ENCODE measurements at regions not wholly inside any gene's neighbourhood (a gene's known extent, or its start where the extent isn't known, plus 50 kb on each side); places are given as distances from the start of the nearest gene placed in this dataset.

DNA sequence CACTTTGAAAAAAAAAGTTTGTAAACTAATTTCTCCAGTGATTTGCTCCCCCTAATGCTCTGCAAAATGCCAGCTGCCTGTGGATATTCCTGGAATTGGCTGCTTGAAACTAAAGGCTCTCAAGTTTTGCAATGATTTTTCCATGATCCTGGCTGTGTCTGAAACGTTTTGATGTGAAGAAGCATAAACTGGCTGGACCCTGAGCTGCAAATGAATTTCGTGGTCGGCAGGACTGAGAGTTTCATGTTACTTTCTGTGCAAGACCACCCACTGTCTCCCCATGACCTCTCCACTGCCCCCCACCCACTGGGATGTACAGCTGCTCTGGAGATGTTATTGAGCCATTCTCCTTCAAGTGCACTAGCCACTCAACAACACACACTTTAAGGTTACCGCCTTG, 171.3 kb upstream of the SSTR4 start:
- BruUV-seq (replicated peaks), result no TSS peak
- no peak for FAIRE-seq
- H2AFZ ChIP-seq (ENCODE audit: low read depth, low read length), result no peak overlapping the region
- no peak overlapping the region for H3K27ac ChIP-seq (ENCODE audit: insufficient read depth, low read depth, low read length)
- no peak overlapping the region for H3K9ac ChIP-seq (replicated peaks; ENCODE audit: extremely low read depth, insufficient read depth, low read length)
- intact Hi-C loops (cut with micrococcal nuclease) (loop anchor here (2.0 to 5.0 kb wide), 6 partner anchors 147 to 487 kb away; partner anchors contain the start of genes NXT1 and THBD), dilution Hi-C loops (cut with MboI; ENCODE audit: extremely low pct_ligation_motif_present, low sequenced_read_pairs) (no loop called here)
- H3K27me3 ChIP-seq (ENCODE audit: control insufficient read depth in 2 of 2, insufficient read depth in 2 of 2, low read length in 2 of 2), result no peaks in the 10 kb centered on the region
- H3K4me1 ChIP-seq (ENCODE audit: control insufficient read depth, extremely low read depth, insufficient read depth, low read length), result peaks cover 36% of the 10 kb centered on the region
- no peaks in the 10 kb centered on the region for H3K36me3 ChIP-seq (ENCODE audit: control insufficient read depth in 2 of 2, extremely low read depth in 1 of 2, insufficient read depth in 2 of 2, low read length in 2 of 2)
- CTCF ChIA-PET, result interaction anchor here (1.6 to 4.5 kb wide), 4 partner anchors 12 to 146 kb away, joined by 3 to 47 read pairs (median 4); no protein-coding TSS in a partner anchor
- H4K20me1 ChIP-seq (replicated peaks; ENCODE audit: control insufficient read depth, extremely low read depth, insufficient read depth, low read length), result no peaks in the 10 kb centered on the region
- no peak overlapping the region for H3K4me3 ChIP-seq (replicated peaks in 1 of 3; ENCODE audit: insufficient read depth in 1 of 3, low read depth in 1 of 3, low read length in 3 of 3)
- no peak for DNase-seq (ENCODE audit: low read depth, low spot score)
- no peaks in the 10 kb centered on the region for H3K9me1 ChIP-seq (replicated peaks; ENCODE audit: control insufficient read depth, extremely low read depth, insufficient read depth, low read length)
- H3K79me2 ChIP-seq (ENCODE audit: control insufficient read depth, insufficient read depth, low read length), result no peaks in the 10 kb centered on the region
- TF ChIP-seq MAX (IDR thresholded peaks at IDR 0.05; ENCODE audit: insufficient read depth, insufficient read length), result no peak
- no peak for TF ChIP-seq POLR2AphosphoS5 (IDR thresholded peaks at IDR 0.05; ENCODE audit: insufficient read depth, low read depth, low read length)
- no peak for TF ChIP-seq FOS (IDR thresholded peaks at IDR 0.05; ENCODE audit: borderline replicate concordance, insufficient read depth, low read length)
- TF ChIP-seq CTCF (IDR thresholded peaks at IDR 0.05; ENCODE audit: extremely low read depth in 1 of 2, insufficient read depth in 1 of 2, low read depth in 1 of 2, low read length in 2 of 2), result no peak
- no peak for TF ChIP-seq GATA2 (IDR thresholded peaks at IDR 0.05; ENCODE audit: insufficient read depth, insufficient read length, low read depth, low read length)
- no peak for TF ChIP-seq MYC (IDR thresholded peaks at IDR 0.05; ENCODE audit: low read depth, low read length)
- TF ChIP-seq POLR2A (IDR thresholded peaks at IDR 0.05; ENCODE audit: low read depth, low read length), result no peak
- no peak for TF ChIP-seq EZH2 (IDR thresholded peaks at IDR 0.05; ENCODE audit: borderline replicate concordance, low read depth, low read length, severe bottlenecking)
- no peak for TF ChIP-seq JUN (IDR thresholded peaks at IDR 0.05; ENCODE audit: borderline replicate concordance, insufficient read depth, insufficient read length, low read depth)
- POLR2A ChIA-PET, result no interaction called here
- H3K4me2 ChIP-seq (ENCODE audit: insufficient read depth, low read length), result no peak overlapping the region
- H3K9me3 ChIP-seq (replicated peaks; ENCODE audit: control insufficient read depth, insufficient read depth, low read length), result no peaks in the 10 kb centered on the region

Data from endothelial cell of umbilical vein (primary cell).